HG03045 (cell line): ENCODE measurements at regions not wholly inside any gene's neighbourhood (a gene's known extent, or its start where the extent isn't known, plus 50 kb on each side); places are given as distances from the start of the nearest gene placed in this dataset.

Experiments
- ATAC-seq: cut with Tn5 transposase; IDR thresholded peaks from one replicate; pipeline ENCODE4 v1.9.1; 2021; ENCODE audit warnings: mild to moderate bottlenecking, moderate library complexity; ENCODE audit not compliant: unreplicated experiment

- no peak for ATAC-seq
Observed at GRCh38 chr16:74100395-74101326, 196.0 kb upstream of the PSMD7 start.

DNA sequence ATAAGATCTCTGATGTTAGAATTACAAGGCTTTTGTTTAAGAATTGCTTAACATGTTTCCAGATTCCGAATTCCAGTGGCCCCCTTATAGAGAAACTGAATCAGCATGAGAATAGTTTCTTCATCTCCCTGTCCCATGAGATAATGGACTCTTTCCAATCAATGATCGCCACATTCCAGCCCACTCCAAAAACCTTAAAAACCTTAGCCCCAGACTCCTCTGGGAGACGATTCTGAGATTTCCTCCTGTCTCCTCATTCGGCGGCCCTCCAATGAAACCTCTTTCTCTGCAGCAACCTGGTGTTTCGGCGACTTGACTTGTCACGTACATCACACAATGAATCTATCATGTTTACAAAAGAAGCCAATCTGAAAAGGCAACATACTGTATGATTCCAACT is 197.1 kb upstream of the PSMD7 start:
- ATAC-seq: no peak

DNA sequence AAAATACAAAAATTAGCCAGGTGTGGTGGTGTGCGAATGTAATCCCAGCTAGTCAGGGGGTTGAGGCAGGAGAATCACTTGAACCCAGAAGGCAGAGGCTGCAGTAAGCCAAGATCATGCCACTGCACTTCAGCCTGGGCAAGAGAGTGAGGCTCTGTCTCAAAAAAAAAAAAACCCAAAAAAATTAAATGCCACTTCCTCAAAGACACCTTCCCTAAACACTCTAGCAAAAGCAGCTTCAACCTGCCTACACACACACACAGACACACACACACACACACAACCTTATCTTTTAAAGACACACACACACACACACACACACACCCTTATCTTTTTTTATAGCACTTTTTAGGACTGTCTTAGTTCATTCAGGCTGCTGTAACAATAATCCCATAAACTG is 201.7 kb upstream of the PSMD7 start:
- no peak for ATAC-seq

DNA sequence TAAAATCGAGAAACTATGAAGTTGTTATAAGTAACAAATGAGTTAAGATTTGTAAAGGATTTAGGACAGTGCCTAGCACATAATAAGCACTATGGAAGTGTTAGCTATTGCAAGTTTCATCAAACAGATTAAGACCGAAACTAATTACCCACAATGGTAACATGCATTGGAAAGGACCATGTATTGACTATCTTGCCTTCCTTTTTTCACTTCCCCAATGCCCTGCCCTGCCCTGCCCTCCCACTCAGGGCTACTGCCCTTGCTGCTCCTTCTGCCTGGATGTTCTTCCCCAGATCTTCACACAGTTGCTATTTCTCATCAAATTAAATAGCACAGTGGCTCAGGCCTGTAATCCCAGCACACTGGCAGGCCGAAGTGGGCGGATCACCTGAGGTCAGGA is 202.1 kb upstream of the PSMD7 start:
- no peak for ATAC-seq

DNA sequence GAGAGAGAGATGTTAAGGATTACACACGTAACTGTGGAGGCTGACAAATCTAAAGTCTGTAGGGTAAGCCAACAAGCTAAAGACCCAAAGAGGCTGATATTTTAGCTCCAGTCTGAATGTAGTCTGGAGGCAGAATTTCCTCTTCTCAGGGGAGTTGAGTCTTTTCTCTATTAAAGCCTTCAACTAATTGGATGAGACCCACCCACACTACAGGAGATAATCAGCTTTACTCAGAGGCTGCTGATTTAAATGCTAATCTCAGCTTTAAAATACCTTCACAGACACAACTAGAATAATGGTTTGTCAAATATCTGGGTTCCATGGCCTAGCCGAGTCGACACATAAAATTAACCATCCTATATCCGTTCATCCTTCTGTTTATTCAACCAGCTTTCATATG is 204.3 kb upstream of the PSMD7 start:
- no peak for ATAC-seq

- ATAC-seq: no peak
Observed at GRCh38 chr16:74090871-74091270, 205.7 kb upstream of the PSMD7 start.

DNA sequence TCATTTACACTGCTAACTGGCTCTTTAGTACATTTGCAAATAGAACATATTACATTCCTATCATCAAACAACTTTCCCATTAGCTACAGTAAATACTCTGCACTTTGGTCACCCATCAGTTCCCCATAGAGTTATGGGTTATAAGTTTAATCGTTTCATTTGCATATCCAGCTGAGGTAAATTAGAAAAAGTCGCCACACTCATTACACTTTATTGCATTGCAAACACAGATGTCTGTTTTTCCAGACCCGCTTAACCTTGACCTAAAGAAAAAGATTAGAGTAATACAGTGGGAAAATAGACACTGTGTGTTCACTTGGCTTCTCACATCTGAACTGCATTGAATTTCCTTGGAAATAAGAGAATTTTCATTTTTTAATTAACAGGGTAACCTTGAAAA is 213.1 kb upstream of the PSMD7 start:
- ATAC-seq: no peak

GRCh38 chr16:74080311-74080710 is 216.3 kb upstream of the PSMD7 start:
- no peak for ATAC-seq

DNA sequence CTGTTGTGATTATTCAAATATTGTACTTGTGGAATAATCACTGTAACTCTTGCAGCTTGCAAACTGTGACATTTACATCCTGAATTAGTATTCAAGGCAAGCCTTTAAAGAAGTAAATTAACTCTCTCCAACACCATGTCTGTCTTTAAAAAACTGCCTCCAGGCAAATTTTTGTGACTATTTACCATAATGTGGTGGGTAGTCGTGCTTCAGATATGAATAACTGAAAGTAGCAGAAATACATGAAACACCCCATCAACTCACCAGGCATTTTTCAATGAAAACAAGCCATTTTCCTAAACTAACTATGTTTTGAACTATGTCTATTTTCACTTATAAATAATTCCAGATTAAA is 217.4 kb upstream of the PSMD7 start:
- ATAC-seq: no peak

GRCh38 chr16:74078511-74079231 is 217.9 kb upstream of the PSMD7 start:
- no peak for ATAC-seq

- no peak for ATAC-seq
Observed at GRCh38 chr16:74076568-74076967, 220.0 kb upstream of the PSMD7 start.

DNA sequence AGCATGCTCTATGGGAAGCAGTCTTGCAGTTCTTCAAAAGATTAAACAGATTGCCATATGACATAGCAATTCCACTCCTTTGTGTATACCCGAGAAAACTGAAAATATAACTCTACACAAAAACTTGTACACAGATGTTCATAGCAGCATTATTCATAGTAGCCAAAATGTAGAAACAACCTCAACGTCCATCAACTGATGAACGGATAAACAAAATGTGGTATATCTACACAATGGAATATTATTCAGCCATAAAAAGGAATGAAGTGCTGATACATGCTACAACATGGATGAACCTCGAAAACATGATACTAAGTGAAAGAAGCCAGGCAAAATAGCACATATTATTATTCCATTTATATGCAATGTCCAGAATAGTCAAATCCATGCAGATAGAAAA is 221.2 kb upstream of the PSMD7 start:
- ATAC-seq: no peak

DNA sequence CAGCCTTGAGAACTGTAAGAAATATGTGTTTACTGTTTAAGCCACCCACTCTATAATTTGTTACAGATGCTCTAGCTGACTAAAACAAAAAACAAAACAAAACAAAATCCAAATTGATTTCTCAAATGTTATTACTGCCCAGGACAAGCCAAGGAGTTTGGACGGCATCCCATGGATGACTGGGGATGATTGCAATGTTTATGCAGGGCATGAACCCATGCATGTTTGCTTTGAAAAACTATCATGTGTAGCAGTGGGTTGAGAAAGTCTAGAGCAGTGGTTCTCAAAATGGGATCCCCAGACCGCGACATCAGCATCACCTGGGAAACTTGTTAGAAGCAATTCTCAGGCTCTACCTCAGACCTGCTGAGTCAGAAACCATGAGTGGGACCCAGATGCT is 223.2 kb upstream of the PSMD7 start:
- no peak for ATAC-seq

- ATAC-seq: no peak
Observed at GRCh38 chr16:74071996-74072535, 224.5 kb upstream of the PSMD7 start.

- no peak for ATAC-seq
Observed at GRCh38 chr16:74070237-74070636, 226.4 kb upstream of the PSMD7 start.

DNA sequence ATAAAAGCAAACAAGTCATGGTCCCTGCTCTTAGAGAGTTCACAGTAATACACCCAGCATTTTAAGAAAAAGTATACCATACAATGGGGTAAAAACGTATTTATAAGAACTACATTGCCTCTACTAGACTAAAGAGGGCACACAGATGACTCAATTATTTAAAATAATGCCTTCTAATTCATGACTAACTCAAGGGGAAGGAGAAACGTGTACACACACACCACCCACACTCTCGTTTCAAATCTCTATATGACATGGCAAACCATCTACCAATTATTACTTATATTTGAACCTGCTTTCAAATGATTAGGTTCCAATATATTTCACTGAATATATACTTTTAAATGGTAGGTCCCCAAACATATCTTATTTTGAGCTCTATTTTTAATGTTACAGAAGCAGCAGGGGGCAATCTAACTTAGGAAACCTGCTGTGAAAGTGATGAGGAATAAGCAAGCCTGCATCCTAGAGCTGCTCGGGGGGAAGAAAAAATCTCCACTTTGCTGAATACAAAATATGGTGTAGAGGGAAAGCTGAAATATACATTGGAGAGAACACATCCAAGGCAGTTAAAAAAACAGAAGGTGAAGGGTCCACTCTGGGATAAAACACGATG is 232.4 kb upstream of the PSMD7 start:
- ATAC-seq: no peak

DNA sequence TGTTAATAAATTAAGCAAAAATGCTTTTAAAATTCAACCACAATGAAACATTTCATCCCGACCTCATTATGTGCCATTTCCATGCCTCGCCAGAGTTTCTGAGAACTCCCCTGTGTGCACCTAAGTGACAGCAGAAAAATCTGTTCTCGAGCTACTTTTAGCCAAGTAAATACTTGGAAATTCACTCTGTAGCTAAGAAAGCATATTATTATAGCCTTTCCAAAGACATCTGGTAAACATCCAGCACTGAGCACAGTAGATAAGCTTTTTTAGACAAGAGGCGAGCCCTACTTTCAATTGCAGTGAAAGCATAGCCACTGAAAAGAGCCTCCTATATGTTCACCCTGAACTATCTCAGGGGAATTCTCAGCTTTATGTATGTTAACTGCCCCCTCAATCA is 242.8 kb upstream of the PSMD7 start:
- ATAC-seq: no peak

GRCh38 chr16:74053312-74053711 is 243.3 kb upstream of the PSMD7 start:
- no peak for ATAC-seq

DNA sequence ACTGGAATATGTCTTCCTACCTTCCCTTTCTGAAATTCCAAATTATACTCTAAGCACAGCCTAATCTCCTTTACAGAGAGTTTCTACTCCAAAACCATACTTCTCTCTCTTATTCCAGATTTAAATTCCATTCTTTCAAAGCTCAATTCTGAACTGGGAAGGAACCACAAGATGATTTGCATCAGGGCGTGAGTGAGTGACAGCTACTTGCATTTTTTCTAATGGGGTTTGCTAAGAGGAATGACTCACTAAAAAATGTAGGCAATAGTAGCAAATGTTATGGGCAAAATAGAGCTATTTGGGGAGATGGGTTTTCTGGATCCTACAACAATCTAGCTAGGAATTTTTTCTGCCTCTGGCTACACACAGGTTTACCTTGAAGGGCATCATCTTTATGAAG is 244.6 kb upstream of the PSMD7 start:
- ATAC-seq: no peak

GRCh38 chr16:74049027-74049426 is 247.6 kb upstream of the PSMD7 start:
- no peak for ATAC-seq

GRCh38 chr16:74046524-74046923 is 250.1 kb upstream of the PSMD7 start:
- no peak for ATAC-seq

- no peak for ATAC-seq
Observed at GRCh38 chr16:74045513-74045912, 251.1 kb upstream of the PSMD7 start.
